Spleen (tissue), 7 donors: ENCODE measurements at regions not wholly inside any gene's neighbourhood (a gene's known extent, or its start where the extent isn't known, plus 50 kb on each side); places are given as distances from the start of the nearest gene placed in this dataset.
"Not testable (repeated sequence)": the region's sequence is repeated elsewhere in the genome, so short reads cannot be mapped to it uniquely, and the experiment has no call there.

Experiments
- CTCF ChIP-seq, 11 experiments: fragments of 200-600 bp in 7 of 11; fragments of 450-650 bp in 4 of 11; sonication (generic) in 4 of 11; IDR thresholded peaks in 8 of 11; conservative IDR thresholded peaks in 3 of 11; 1 replicate in 7 of 11; 2 replicates in 4 of 11; pipeline versions ENCODE4 v1.4.0 to v1.8.0; 2016 to 2021; ENCODE audit warnings: antibody characterized with exemption in 11 of 11, inconsistent platforms in 4 of 11, mild to moderate bottlenecking in 1 of 11
- POLR2A ChIP-seq, 3 donors: fragments of 450-650 bp; IDR thresholded peaks; one replicate each; pipeline ENCODE4 v1.5.1; 2017; ENCODE audit warnings: antibody characterized with exemption in 3 of 3, mild to moderate bottlenecking in 1 of 3
- POLR2AphosphoS5 ChIP-seq, 3 donors: sonication (generic); formaldehyde crosslinking; IDR thresholded peaks; one replicate each; pipeline ENCODE4 v1.5.1; 2017; ENCODE audit warnings: antibody characterized with exemption in 3 of 3
- donor health status: DM: no; HTN: no; CAD: no; lungs with moderate emphysema.
- donor health status: DM: no; HTN: no; CAD: no.
- donor health status: DM: no; HTN: no; CAD: no.

GRCh38 chr12:9447791-9448614 lies 159.7 kb downstream of the KLRB1 start:
- not testable (repeated sequence) for TF ChIP-seq CTCF (IDR thresholded peaks at IDR 0.05 in 8 of 11, conservative IDR thresholded peaks at IDR 0.05 in 3 of 11); POLR2A (IDR thresholded peaks at IDR 0.05)
- peak; percentile 41 to 77 (median 73) for TF ChIP-seq POLR2AphosphoS5 (IDR thresholded peaks at IDR 0.05)
